Right lobe of liver (tissue), 4 donors: ENCODE measurements at regions not wholly inside any gene's neighbourhood (a gene's known extent, or its start where the extent isn't known, plus 50 kb on each side); places are given as distances from the start of the nearest gene placed in this dataset.

Experiments used
- CTCF ChIP-seq, 4 donors: fragments of 200-600 bp in 3 of 4; fragments of 450-650 bp in 1 of 4; IDR thresholded peaks; one replicate each; pipeline versions ENCODE4 v1.5.1 to v1.8.0; 2016 to 2022; ENCODE audit warnings: antibody characterized with exemption in 4 of 4, mild to moderate bottlenecking in 2 of 4
- POLR2A ChIP-seq: fragments of 450-650 bp; IDR thresholded peaks from one replicate; pipeline ENCODE4 v1.6.1; 2017; ENCODE audit warnings: antibody characterized with exemption, mild to moderate bottlenecking
- donor health status: DM: no; HTN: no; CAD: no.
- donor health status: DM: no; HTN: no; CAD: no.
- donor health status: DM: no; HTN: yes; CAD: no.

DNA sequence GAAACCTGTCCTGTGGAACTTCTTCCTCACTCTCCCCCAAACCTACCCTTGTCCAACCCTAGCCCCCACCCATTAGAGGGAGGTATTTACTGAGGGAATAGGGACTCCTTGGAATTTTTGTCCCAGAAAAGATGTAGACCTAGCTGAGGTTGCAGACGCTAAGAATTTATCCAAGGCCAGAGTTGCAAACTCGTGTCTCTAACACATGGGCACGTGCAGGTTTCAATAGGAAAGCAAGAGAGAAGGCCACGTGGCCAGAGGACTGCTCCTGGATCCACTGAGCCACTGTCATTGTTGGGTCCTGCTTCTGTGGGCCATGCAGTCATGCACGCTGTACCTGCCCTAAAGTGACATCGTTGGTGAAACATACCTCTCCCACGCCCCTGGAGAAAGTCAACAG is 243.4 kb upstream of the KCNG1 start:
- TF ChIP-seq POLR2A = no peak
- no peak for TF ChIP-seq CTCF (IDR thresholded peaks at IDR 0.05)
